Endodermal cell (in vitro differentiated cells): ENCODE measurements at regions not wholly inside any gene's neighbourhood (a gene's known extent, or its start where the extent isn't known, plus 50 kb on each side); places are given as distances from the start of the nearest gene placed in this dataset.

Experiments used
- DNase-seq: peaks from one replicate; pipeline ENCODE4 v3.0.0-alpha.2; 2017
- H3K27ac ChIP-seq: 2 replicates; pipeline ENCODE4 v1.5.1; 2013; ENCODE audit warnings: mild to moderate bottlenecking, low read depth, low read length, moderate library complexity
- H3K27me3 ChIP-seq: 2 replicates; pipeline ENCODE4 v1.6.1; 2013; ENCODE audit warnings: mild to moderate bottlenecking, low read length, moderate library complexity; ENCODE audit not compliant: insufficient read depth, control insufficient read depth, poor library complexity, severe bottlenecking
- H3K36me3 ChIP-seq: 2 replicates; pipeline ENCODE4 v1.7.0; 2013; ENCODE audit warnings: mild to moderate bottlenecking, low read length, moderate library complexity; ENCODE audit not compliant: control insufficient read depth, insufficient read depth
- H3K4me1 ChIP-seq: one replicate; pipeline ENCODE4 v1.7.0; 2013; ENCODE audit warnings: low read length; ENCODE audit not compliant: control insufficient read depth, insufficient read depth
- H3K4me3 ChIP-seq: 2 replicates; pipeline ENCODE4 v1.5.1; 2013; ENCODE audit warnings: mild to moderate bottlenecking, low read length, moderate library complexity
- H3K9ac ChIP-seq: 2 replicates; pipeline ENCODE4 v1.6.1; 2013; ENCODE audit warnings: mild to moderate bottlenecking, low read length, moderate library complexity; ENCODE audit not compliant: poor library complexity, severe bottlenecking; ENCODE audit errors: extremely low read depth
- H3K9me3 ChIP-seq: 2 replicates; pipeline ENCODE4 v1.6.1; 2013; ENCODE audit warnings: mild to moderate bottlenecking, low read length, moderate library complexity; ENCODE audit not compliant: control insufficient read depth
- H3K27ac Mint-ChIP-seq: 2 replicates; pipeline ENCODE4 v1.8.0; 2020; ENCODE audit warnings: mixed read lengths
- H3K27me3 Mint-ChIP-seq: 2 replicates; pipeline ENCODE4 v1.8.0; 2021; ENCODE audit warnings: mild to moderate bottlenecking, mixed read lengths; ENCODE audit not compliant: insufficient read depth
- H3K36me3 Mint-ChIP-seq: 2 replicates; pipeline ENCODE4 v1.8.0; 2020; ENCODE audit warnings: low read depth, mixed read lengths
- H3K4me1 Mint-ChIP-seq: 2 replicates; pipeline ENCODE4 v1.8.0; 2020; ENCODE audit warnings: mixed read lengths
- H3K4me3 Mint-ChIP-seq: 2 replicates; pipeline ENCODE4 v1.8.0; 2020; ENCODE audit warnings: mild to moderate bottlenecking, moderate library complexity, mixed read lengths
- H3K9me3 Mint-ChIP-seq: 2 replicates; pipeline ENCODE4 v1.8.0; 2020; ENCODE audit warnings: mild to moderate bottlenecking, mixed read lengths
- WGBS, 2 experiments: methylation state at CpG; one replicate each; pipeline versions ENCODE4 v1.1.5 to v1.1.7; 2013; ENCODE audit warnings: missing lambda C conversion rate in 2 of 2, mixed read lengths in 1 of 2; ENCODE audit not compliant: insufficient coverage in 1 of 2, insufficient read length in 1 of 2; 5-methylcytosine and 5-hydroxymethylcytosine counted together
- TF ChIP-seq, protein P1 (sequence below): fragments of 200-600 bp; sonication (generic); conservative IDR thresholded peaks from 2 replicates; pipeline ENCODE4 v1.5.0; 2021; ENCODE audit warnings: antibody characterized with exemption, mild to moderate bottlenecking

DNA sequence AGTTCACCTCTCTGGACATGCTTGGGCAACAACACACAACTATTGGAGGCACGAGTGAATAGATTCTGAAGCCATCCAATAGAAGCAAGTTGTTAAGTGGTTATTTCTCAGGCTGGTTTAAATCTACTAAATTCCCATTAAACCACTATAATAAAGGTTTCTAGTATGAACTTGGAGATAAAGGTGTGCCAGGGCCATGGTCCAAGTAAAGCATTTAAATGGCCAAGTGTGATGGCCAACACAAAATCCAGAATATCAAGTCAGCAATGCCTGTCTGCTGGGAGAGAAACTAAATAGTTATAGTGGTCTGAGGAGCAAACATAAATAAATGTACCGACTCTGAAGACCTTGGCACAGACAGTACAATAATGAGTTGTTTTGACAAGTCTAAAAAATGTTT, 294.3 kb upstream of the STXBP5 start:
- TF ChIP-seq, protein P1, sequence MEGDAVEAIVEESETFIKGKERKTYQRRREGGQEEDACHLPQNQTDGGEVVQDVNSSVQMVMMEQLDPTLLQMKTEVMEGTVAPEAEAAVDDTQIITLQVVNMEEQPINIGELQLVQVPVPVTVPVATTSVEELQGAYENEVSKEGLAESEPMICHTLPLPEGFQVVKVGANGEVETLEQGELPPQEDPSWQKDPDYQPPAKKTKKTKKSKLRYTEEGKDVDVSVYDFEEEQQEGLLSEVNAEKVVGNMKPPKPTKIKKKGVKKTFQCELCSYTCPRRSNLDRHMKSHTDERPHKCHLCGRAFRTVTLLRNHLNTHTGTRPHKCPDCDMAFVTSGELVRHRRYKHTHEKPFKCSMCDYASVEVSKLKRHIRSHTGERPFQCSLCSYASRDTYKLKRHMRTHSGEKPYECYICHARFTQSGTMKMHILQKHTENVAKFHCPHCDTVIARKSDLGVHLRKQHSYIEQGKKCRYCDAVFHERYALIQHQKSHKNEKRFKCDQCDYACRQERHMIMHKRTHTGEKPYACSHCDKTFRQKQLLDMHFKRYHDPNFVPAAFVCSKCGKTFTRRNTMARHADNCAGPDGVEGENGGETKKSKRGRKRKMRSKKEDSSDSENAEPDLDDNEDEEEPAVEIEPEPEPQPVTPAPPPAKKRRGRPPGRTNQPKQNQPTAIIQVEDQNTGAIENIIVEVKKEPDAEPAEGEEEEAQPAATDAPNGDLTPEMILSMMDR = no peak
- Histone ChIP-seq H3K4me1 (no peaks in the 10 kb centered on the region), H3K4me3 (no peak overlapping the region), H3K36me3 (no peaks in the 10 kb centered on the region), H3K27me3 (no peaks in the 10 kb centered on the region), H3K9me3 (no peaks in the 10 kb centered on the region), H3K9ac (no peak overlapping the region), H3K27ac (no peak overlapping the region)
- Mint-ChIP-seq H3K27me3 (no peaks in the 10 kb centered on the region), H3K27ac (no peak overlapping the region), H3K4me1 (peaks cover 13% of the 10 kb centered on the region), H3K9me3 (no peaks in the 10 kb centered on the region), H3K4me3 (no peak overlapping the region), H3K36me3 (no peaks in the 10 kb centered on the region)
- no peak for DNase-seq
- WGBS, 2 experiments = 93 to 100% methylated on average over 1 to 2 of the region's 2 CpGs

DNA sequence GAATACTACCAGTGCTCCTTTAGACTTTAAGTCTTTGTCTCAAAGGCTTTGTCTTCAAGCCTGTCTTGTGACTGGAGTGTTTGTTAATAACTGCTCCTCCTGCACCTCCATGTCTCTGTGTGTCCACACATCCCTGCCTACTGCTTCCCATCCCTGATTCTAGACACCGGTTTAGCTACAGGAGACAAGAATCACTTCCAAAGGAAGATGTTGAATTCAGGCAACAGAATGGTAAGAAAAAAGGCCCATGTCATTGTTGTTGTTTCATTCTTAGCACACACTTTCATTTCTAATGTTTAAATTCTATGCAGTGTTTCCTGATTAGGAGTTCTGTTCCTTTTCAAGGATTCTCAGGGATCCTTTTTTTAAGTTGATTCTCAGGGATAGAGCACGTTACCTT, 293.6 kb upstream of the STXBP5 start:
- no peak overlapping the region for H3K4me3 Mint-ChIP-seq
- no peak overlapping the region for H3K27ac Mint-ChIP-seq
- no peaks in the 10 kb centered on the region for H3K9me3 Mint-ChIP-seq

DNA sequence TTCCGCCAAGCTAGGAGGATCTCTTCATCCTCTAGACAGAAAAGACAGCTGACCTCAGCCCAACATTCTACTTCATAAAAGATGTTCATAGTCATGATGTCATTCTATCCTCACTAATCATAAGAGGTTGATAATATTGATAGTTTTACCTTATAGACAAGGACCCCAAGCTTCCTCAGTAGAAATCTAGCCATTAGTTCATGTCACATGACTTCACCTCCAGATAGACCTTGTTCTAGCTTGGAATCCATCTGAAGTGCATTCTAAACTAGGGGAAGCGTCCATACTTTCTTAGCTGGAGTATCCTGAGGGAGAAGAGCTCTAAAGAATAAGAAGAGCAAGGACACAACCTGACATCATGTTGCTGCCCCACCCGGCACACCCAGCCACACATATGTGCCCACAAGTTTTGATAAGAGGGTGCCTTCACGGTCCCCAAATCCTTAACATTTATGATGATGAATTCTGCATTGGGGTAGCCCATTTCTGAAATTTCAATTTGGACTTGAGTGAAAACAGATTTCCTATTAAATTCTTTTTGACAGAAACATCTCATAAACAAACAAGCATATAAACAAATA, 292.5 kb upstream of the STXBP5 start:
- Mint-ChIP-seq H3K27me3 (no peaks in the 10 kb centered on the region), H3K36me3 (no peaks in the 10 kb centered on the region), H3K9me3 (no peaks in the 10 kb centered on the region), H3K4me3 (no peak overlapping the region), H3K27ac (no peak overlapping the region), H3K4me1 (peaks cover 13% of the 10 kb centered on the region)
- TF ChIP-seq, protein P1 = no peak
- H3K9ac ChIP-seq = no peak overlapping the region
- WGBS, 2 experiments = 87% methylated on average over 4 of the region's 4 CpGs; no CpG with 5 or more reads in 1 of the 2 experiments
- H3K27me3 ChIP-seq = no peaks in the 10 kb centered on the region
- H3K36me3 ChIP-seq = no peaks in the 10 kb centered on the region
- no peak overlapping the region for H3K4me3 ChIP-seq
- H3K27ac ChIP-seq = no peak overlapping the region
- no peak for DNase-seq
- H3K4me1 ChIP-seq = no peaks in the 10 kb centered on the region
- no peaks in the 10 kb centered on the region for H3K9me3 ChIP-seq

More for the DNA sequence above, 293.6 kb upstream of the STXBP5 start:
- DNase-seq = no peak
- WGBS, 2 experiments = 90 to 100% methylated on average over 1 to 2 of the region's 2 CpGs
- TF ChIP-seq, protein P1 = no peak
- H3K9me3 ChIP-seq = no peaks in the 10 kb centered on the region
- H3K36me3 ChIP-seq = no peaks in the 10 kb centered on the region
- Mint-ChIP-seq H3K27me3 (no peaks in the 10 kb centered on the region), H3K4me1 (peaks cover 13% of the 10 kb centered on the region), H3K36me3 (no peaks in the 10 kb centered on the region)
- no peaks in the 10 kb centered on the region for H3K4me1 ChIP-seq
- no peak overlapping the region for H3K27ac ChIP-seq
- no peak overlapping the region for H3K9ac ChIP-seq
- H3K4me3 ChIP-seq = no peak overlapping the region
- no peaks in the 10 kb centered on the region for H3K27me3 ChIP-seq
